NCI-H510A treated with DMSO at 0.1 percent for 48 hours (cell line): ENCODE measurements at regions not wholly inside any gene's neighbourhood (a gene's known extent, or its start where the extent isn't known, plus 50 kb on each side); places are given as distances from the start of the nearest gene placed in this dataset.
A peak's percentile ranks its signal among the peaks of the same experiment; 100 is the strongest.
"Not testable (repeated sequence)": the region's sequence is repeated elsewhere in the genome, so short reads cannot be mapped to it uniquely, and the experiment has no call there.

Experiments
- DNase-seq: peaks from one replicate; lab custom pipeline; 2025; lab: John Stamatoyannopoulos, UW

GRCh38 chr6:55955684-55956083 lies 80.3 kb upstream of the BMP5 start:
- no peak for DNase-seq

DNA sequence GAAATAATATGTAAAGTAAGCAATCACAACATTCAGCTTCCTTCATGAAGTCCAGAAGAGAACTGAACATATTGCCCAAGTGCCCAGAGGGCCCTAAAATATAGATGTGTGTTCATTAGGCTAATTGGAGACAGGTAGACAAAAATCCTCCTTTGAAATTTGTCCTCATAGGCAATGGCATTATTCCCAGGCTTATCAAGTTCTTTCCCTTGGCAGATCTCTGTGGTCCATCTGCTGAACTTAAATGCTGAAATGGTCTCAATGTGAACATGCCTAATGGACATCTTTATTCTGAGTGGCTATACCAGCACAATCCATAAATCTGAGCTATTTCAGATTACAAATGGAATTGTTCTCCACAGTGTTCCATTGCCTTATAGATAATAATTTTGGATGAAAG lies 79.0 kb upstream of the BMP5 start:
- DNase-seq, result no peak

GRCh38 chr6:55953335-55953734 lies 77.9 kb upstream of the BMP5 start:
- peak; percentile 68 for DNase-seq

GRCh38 chr6:55950071-55950814 lies 74.9 kb upstream of the BMP5 start:
- DNase-seq, result no peak

GRCh38 chr6:55943329-55943728 lies 67.9 kb upstream of the BMP5 start:
- DNase-seq, result no peak

GRCh38 chr6:55941702-55942101 lies 66.3 kb upstream of the BMP5 start:
- DNase-seq, result no peak

- no peak for DNase-seq
Measured at GRCh38 chr6:55937951-55938690, 62.7 kb upstream of the BMP5 start.

- no peak for DNase-seq
Measured at GRCh38 chr6:55937261-55937947, 62.0 kb upstream of the BMP5 start.

GRCh38 chr6:55931101-55931500 lies 55.7 kb upstream of the BMP5 start:
- no peak for DNase-seq

DNA sequence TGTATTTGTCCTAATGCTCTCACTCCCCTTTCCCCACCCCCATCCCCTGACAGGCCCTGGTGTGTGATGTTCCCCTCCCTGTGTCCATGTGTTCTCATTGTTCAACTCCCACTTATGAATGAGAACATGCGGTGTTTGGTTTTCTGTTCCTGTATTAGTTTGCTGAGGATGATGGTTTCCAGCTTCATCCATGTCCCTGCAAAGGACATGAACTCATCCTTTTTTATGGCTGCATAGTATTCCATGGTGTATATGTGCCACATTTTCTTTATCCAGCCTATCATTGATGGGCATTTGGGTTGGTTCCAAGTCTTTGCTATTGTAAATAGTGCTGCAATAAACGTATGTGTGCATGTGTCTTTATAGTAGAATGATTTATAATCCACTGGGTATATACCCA lies 52.3 kb upstream of the BMP5 start:
- DNase-seq, result not testable (repeated sequence)

GRCh38 chr6:55925292-55925691 lies 49.9 kb upstream of the BMP5 start:
- DNase-seq, result no peak
